ENCODE measurements at regions not wholly inside any gene's neighbourhood (a gene's known extent, or its start where the extent isn't known, plus 50 kb on each side); places are given as distances from the start of the nearest gene placed in this dataset.

DNA sequence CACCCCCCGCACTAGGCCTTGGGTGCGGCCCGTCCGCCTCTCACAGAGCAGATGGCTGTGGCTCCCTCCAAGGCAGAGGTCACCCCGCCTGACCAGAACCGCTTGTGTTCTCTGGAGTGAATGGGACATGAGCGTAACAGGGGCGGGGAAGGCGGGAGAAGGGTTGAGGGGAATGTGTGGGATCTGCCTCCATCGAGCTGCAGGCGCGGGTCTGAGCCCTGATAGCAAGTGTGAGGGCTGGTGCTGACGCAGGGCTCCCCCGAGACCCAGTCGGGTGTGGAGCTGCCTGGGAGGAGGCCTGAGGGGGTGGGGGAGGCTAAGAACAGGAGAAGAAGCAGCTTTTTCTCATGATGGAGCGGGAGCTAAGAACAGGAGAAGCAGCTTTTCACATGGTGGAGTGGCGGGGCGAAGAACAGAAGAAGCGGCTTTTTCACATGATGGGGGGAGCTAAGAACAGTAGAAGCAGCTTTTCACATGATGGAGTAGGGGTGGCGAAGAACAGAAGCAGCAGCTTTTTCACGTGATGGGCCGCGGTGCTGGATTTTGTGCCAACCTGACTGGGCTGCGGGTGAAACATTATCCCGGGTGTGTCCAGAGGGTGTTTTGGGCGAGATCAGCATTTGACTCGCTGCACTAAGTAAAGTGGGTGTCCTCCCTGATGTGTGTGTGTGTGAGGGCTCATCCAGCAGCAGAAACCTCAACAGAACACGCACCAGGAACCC is 169.3 kb downstream of the TTLL2 start:
- TF ChIP-seq CTCF (IDR thresholded peaks at IDR 0.05; ENCODE audit: insufficient read depth, low read length, missing control alignments): no peak
- CTCF ChIA-PET: no interaction called here
- H3K4me3 ChIP-seq (ENCODE audit: low read depth, low read length): no peak overlapping the region
- DNase-seq (ENCODE audit: low read depth, low spot score): no peak
- POLR2A ChIA-PET: no interaction called here

DNA sequence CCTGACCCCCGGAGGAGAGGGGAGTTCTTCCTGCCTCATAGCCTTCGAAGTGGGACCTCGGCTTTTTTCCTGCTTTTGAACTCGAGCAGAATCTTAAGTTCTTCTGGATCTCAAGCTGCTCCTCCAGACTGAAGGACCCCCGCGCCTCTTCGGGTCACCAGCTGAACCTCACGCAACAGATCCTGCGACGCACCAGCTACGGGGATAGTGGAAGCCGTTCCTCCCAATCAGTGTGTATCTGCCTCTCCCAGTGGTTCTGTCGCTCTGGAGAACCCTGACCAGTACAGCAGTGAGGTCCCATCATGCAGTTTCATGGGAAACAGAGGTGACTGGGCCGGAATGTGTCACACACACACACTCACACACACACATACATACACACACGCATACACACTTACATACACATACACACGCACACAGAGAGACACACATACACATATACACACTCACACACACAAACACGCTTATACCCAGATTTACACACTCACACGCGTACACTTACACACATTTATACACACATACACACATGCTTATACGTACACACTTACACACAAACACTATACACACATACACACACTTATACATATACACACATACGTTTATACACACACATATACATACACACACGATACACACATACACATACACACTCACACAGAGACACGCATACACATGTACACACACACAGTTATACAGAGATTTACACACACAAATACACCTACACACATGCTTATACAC is 170.0 kb downstream of the TTLL2 start:
- H3K4me3 ChIP-seq (ENCODE audit: low read depth, low read length): no peak overlapping the region
- no peak for TF ChIP-seq CTCF (IDR thresholded peaks at IDR 0.05; ENCODE audit: insufficient read depth, low read length, missing control alignments)
- ChIA-PET CTCF (no interaction called here), POLR2A (no interaction called here)
- DNase-seq (ENCODE audit: low read depth, low spot score): no peak

- POLR2A ChIA-PET: no interaction called here
Measured at GRCh38 chr6:167495506-167496401, 170.9 kb downstream of the TTLL2 start.

DNA sequence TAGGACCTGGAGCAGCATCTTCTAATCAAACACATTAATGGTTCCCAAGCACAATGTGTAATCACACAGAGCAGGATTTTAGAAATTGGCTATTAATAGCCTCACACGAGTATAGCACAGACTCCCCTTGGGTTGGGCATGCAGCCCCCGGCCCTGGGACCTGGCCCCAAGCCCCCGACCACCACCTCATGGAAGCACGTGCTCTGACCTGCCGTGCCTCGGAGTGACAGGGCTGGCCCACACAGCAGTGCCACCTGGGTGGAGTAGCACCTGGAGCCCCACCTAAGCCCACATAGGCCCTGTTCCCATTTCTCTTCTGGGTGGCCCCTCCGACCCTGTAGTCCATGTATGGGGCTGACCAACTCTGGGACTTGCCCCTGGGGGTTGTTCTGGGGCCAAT is 171.8 kb downstream of the TTLL2 start:
- no peak for DNase-seq (ENCODE audit: low read depth, low spot score)
- TF ChIP-seq CTCF (IDR thresholded peaks at IDR 0.05; ENCODE audit: insufficient read depth, low read length, missing control alignments): no peak
- ChIA-PET CTCF (no interaction called here), POLR2A (no interaction called here)
- no peak overlapping the region for H3K4me3 ChIP-seq (ENCODE audit: low read depth, low read length)

More at GRCh38 chr6:167495506-167496401, 170.9 kb downstream of the TTLL2 start:
- TF ChIP-seq CTCF (IDR thresholded peaks at IDR 0.05; ENCODE audit: insufficient read depth, low read length, missing control alignments): no peak
- no peak overlapping the region for H3K4me3 ChIP-seq (ENCODE audit: low read depth, low read length)
- DNase-seq (ENCODE audit: low read depth, low spot score): no peak
- CTCF ChIA-PET: no interaction called here

DNA sequence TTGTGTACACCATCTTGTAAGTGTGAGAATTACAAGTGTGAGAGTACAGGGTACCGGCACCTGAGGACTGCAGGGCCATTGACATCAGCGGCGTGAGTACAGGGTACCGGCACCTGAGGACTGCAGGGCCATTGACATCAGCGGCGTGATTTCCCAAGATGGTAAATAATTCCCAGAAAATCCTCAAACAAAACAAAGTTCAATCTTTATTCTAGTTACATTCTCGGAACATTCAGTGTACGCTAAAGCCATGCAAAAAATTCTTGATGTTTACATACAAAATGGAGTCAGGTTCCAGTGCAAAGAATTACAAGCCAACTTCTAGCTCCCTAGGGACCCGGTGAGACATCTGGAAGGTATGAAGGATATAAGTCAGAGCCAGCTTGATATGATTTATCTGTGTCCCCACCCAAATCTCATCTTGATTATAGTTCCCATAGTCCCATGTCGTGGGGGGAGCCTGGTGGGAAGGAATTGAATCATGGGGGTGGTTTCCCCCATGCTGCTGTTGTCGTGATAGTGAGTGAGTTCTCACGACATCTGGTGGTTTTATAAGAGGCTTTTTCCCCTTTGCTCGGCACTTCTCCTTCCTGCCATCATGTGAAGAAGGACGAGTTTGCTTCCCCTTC is 172.7 kb downstream of the TTLL2 start:
- CTCF ChIA-PET: no interaction called here
- no peak overlapping the region for H3K4me3 ChIP-seq (ENCODE audit: low read depth, low read length)
- POLR2A ChIA-PET: no interaction called here
- DNase-seq (ENCODE audit: low read depth, low spot score): no peak
- no peak for TF ChIP-seq CTCF (IDR thresholded peaks at IDR 0.05; ENCODE audit: insufficient read depth, low read length, missing control alignments)

Measured in AG04449 (cell line).